ENCODE measurements at regions not wholly inside any gene's neighbourhood (a gene's known extent, or its start where the extent isn't known, plus 50 kb on each side); places are given as distances from the start of the nearest gene placed in this dataset.
"Not testable (repeated sequence)": the region's sequence is repeated elsewhere in the genome, so short reads cannot be mapped to it uniquely, and the experiment has no call there.

DNA sequence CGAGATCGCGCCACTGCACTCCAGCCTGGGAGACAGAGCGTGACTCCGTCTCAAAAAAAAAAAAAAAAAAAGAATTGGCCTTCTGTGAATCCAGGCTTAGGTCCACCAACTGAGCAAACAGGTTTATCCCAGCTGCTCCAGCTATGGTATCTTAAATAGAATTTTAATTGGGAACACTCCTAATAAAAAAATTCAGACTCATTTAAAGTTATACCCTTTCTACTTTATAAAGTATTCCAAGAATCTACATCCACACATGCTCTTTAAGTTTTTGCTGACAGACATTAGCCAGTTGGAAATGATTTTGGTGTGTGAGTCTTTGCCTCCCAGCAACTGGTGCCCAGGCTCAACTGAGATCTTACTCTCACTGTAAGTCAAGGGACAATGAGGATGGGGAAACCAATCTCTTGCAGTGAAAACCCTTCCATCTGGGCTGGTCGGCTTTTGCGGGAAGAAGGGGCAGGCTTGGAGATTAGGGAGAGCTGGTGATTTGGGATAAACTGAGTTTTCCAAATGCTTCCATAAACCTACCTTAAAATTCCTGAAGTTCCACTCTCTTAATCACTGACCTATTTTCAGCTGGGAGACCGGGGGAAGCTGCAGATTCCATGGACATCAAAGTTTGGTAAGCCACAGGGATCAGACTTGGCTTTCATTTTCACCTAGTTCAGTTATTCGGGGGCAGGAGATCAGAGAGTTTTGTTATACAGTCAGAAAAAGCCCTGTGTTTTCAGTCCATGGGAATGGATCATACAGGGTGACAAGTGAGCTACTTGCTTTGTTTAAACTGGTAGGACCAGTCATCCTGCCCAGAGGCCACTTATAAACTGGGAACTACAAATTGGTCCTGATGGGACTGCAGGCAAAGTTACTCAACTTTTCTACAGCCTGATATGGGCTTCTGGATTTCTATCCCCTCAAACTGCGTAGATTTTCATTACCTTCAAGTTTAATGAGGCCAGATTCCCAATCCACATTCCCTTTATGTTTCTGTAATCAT lies 89.3 kb upstream of the ZNF746 start:
- Mint-ChIP-seq H3K27me3 (ENCODE audit: low read depth) (no peaks in the 10 kb centered on the region), H3K4me3 (no peak overlapping the region), H3K4me1 (no peaks in the 10 kb centered on the region), H3K9me3 (peaks cover 11% of the 10 kb centered on the region), H3K27ac (ENCODE audit: unreplicated experiment) (no peak overlapping the region), H3K36me3 (ENCODE audit: low read depth) (peaks cover 62% of the 10 kb centered on the region)
- TF ChIP-seq, protein P1, sequence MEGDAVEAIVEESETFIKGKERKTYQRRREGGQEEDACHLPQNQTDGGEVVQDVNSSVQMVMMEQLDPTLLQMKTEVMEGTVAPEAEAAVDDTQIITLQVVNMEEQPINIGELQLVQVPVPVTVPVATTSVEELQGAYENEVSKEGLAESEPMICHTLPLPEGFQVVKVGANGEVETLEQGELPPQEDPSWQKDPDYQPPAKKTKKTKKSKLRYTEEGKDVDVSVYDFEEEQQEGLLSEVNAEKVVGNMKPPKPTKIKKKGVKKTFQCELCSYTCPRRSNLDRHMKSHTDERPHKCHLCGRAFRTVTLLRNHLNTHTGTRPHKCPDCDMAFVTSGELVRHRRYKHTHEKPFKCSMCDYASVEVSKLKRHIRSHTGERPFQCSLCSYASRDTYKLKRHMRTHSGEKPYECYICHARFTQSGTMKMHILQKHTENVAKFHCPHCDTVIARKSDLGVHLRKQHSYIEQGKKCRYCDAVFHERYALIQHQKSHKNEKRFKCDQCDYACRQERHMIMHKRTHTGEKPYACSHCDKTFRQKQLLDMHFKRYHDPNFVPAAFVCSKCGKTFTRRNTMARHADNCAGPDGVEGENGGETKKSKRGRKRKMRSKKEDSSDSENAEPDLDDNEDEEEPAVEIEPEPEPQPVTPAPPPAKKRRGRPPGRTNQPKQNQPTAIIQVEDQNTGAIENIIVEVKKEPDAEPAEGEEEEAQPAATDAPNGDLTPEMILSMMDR (conservative IDR thresholded peaks at IDR 0.05): no peak
- no peak for DNase-seq (ENCODE audit: low read depth, low spot score)

DNA sequence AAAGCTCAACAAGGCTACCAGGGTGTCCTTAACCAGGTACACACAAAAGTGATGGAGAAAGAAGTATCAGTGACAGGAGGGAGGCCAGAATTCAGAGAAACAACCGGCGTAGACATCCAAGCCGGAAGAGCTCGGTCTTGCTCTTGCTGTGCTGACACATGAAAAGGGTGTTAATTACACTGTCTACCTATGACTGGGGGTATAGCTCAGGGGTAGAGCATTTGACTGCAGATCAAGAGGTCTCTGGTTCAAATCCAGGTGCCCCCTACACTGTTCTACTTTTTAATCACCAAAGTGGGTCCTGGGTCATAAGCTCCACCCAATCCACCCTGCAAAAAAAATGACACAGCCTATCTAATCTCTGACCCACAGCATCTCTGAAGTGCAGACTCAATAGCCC lies 86.9 kb upstream of the ZNF746 start:
- Mint-ChIP-seq H3K27me3 (ENCODE audit: low read depth) (no peaks in the 10 kb centered on the region), H3K27ac (ENCODE audit: unreplicated experiment) (no peak overlapping the region), H3K9me3 (peaks cover 16% of the 10 kb centered on the region), H3K4me3 (no peak overlapping the region), H3K36me3 (ENCODE audit: low read depth) (peaks cover 73% of the 10 kb centered on the region), H3K4me1 (no peaks in the 10 kb centered on the region)
- TF ChIP-seq, protein P1 (conservative IDR thresholded peaks at IDR 0.05): no peak
- DNase-seq (ENCODE audit: low read depth, low spot score): no peak

DNA sequence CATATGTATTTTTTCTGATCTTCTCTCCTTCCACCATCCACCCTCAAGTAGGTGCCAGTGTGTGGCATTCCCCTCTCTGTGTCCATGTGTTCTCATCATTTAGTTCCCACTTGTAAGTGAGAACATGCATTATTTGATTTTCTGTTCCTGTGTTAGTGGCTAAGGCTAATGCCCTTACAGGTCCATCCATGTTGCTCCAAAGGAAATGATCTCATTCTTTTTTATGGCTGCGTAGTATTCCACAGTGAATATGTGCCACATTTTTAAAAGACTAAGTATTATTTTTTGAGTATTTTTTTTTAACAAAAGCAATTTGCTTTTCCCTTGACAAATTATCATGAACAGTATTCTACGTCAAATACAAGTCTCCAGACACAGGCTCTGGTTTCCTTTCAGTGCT lies 86.4 kb upstream of the ZNF746 start:
- Mint-ChIP-seq H3K4me3 (no peak overlapping the region), H3K36me3 (ENCODE audit: low read depth) (peaks cover 73% of the 10 kb centered on the region), H3K27me3 (ENCODE audit: low read depth) (no peaks in the 10 kb centered on the region), H3K27ac (ENCODE audit: unreplicated experiment) (no peak overlapping the region), H3K4me1 (no peaks in the 10 kb centered on the region), H3K9me3 (peaks cover 16% of the 10 kb centered on the region)
- TF ChIP-seq, protein P1 (conservative IDR thresholded peaks at IDR 0.05): no peak
- DNase-seq (ENCODE audit: low read depth, low spot score): no peak

DNA sequence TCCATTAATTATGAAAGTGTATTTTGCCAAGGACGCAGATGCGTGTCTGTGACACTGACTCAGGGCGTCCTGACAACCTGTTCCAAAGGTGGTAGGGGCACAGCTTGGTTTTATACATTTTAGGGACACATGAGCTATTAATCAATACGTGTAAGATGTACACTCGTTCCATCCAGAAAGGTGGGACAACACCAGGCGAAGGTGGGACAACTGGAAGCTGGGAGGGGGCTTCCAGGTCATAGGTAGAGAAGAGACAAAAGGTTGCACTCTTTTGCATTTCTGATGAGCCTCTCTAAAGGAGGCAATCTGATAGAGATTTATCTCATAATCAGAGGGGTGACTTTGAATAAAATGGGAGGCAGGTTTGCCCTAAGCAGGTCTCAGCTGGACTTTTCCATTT lies 82.7 kb upstream of the ZNF746 start:
- DNase-seq (ENCODE audit: low read depth, low spot score): no peak
- Mint-ChIP-seq H3K36me3 (ENCODE audit: low read depth) (peaks cover 80% of the 10 kb centered on the region), H3K4me1 (no peaks in the 10 kb centered on the region), H3K9me3 (peaks cover 34% of the 10 kb centered on the region), H3K27ac (ENCODE audit: unreplicated experiment) (no peak overlapping the region), H3K27me3 (ENCODE audit: low read depth) (no peaks in the 10 kb centered on the region), H3K4me3 (no peak overlapping the region)
- TF ChIP-seq, protein P1 (conservative IDR thresholded peaks at IDR 0.05): no peak

DNA sequence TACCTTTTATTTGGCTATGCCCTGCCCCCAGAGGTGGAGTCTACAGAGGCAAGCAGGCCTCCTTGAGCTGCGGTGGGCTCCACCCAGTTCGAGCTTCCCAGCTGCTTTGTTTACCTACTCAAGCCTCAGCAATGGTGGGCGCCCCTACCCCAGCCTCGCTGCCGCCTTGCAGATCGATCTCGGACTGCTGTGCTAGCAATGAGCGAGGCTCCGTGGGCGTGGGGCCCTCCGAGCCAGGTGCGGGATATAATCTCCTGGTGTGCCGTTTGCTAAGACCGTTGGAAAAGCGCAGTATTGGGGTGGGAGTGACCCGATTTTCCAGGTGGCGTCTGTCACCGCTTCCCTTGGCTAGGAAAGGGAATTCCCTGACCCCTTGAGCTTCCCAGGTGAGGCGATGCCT lies 81.8 kb upstream of the ZNF746 start:
- Mint-ChIP-seq H3K36me3 (ENCODE audit: low read depth) (peaks cover 73% of the 10 kb centered on the region), H3K9me3 (peaks cover 35% of the 10 kb centered on the region)
- H3K4me3 Mint-ChIP-seq; DNase-seq (ENCODE audit: low read depth, low spot score); H3K27me3 Mint-ChIP-seq (ENCODE audit: low read depth); H3K4me1 Mint-ChIP-seq; H3K27ac Mint-ChIP-seq (ENCODE audit: unreplicated experiment): not testable (repeated sequence)

DNA sequence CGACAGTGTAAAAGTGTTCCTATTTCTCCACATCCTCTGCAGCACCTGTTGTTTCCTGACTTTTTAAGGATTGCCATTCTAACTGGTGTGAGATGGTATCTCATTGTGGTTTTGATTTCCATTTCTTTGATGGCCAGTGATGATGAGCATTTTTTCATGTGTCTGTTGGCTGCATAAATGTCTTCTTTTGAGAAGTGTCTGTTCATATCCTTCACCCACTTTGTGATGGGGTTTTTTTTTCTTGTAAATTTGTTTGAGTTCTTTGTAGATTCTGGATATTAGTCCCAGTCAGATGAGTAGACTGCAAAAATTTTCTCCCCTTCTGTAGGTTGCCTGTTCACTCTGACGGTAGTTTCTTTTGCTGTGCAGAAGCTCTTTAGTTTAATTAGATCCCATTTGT lies 76.8 kb upstream of the ZNF746 start:
- Mint-ChIP-seq H3K36me3 (ENCODE audit: low read depth) (peaks cover 63% of the 10 kb centered on the region), H3K9me3 (peaks cover 32% of the 10 kb centered on the region)
- not testable (repeated sequence) for H3K4me3 Mint-ChIP-seq; H3K27me3 Mint-ChIP-seq (ENCODE audit: low read depth); H3K27ac Mint-ChIP-seq (ENCODE audit: unreplicated experiment); H3K4me1 Mint-ChIP-seq; DNase-seq (ENCODE audit: low read depth, low spot score)
